Colonic mucosa (tissue), 4 donors: ENCODE measurements at regions not wholly inside any gene's neighbourhood (a gene's known extent, or its start where the extent isn't known, plus 50 kb on each side); places are given as distances from the start of the nearest gene placed in this dataset.

Experiments used
- DNase-seq: peaks from one replicate; pipeline ENCODE4 v3.0.0-alpha.2; 2020
- H3K27ac ChIP-seq: fragments of 200-600 bp; one replicate; pipeline ENCODE4 v1.8.0; 2021
- H3K27me3 ChIP-seq: fragments of 200-600 bp; one replicate; pipeline ENCODE4 v1.8.0; 2021
- H3K36me3 ChIP-seq: fragments of 200-600 bp; one replicate; pipeline ENCODE4 v1.8.0; 2021
- H3K4me1 ChIP-seq: fragments of 200-600 bp; one replicate; pipeline ENCODE4 v1.8.0; 2021; ENCODE audit warnings: mild to moderate bottlenecking
- H3K4me3 ChIP-seq: fragments of 200-600 bp; one replicate; pipeline ENCODE4 v1.8.0; 2021
- H3K9ac ChIP-seq, 2 donors: one replicate each; pipeline ENCODE4 v1.7.0; 2013; ENCODE audit warnings: control low read depth in 2 of 2, low read depth in 2 of 2, low read length in 2 of 2
- H3K9me3 ChIP-seq: fragments of 200-600 bp; one replicate; pipeline ENCODE4 v1.8.0; 2021
- intact Hi-C: fragments of 100-400 bp; cut with DNase I; formaldehyde crosslinking; loops from one replicate; pipeline ENCODE4 v1.14.1; 2022
- TF ChIP-seq, protein P1 (sequence below): fragments of 200-600 bp; IDR thresholded peaks from one replicate; pipeline ENCODE4 v1.8.0; 2022; ENCODE audit warnings: antibody characterized with exemption, mild to moderate bottlenecking
- donor health status: healthy.
- donor health status: DM: no; HTN: no; CAD: no.
- donor health status: DM: no; HTN: no; CAD: no.

- TF ChIP-seq, protein P1, sequence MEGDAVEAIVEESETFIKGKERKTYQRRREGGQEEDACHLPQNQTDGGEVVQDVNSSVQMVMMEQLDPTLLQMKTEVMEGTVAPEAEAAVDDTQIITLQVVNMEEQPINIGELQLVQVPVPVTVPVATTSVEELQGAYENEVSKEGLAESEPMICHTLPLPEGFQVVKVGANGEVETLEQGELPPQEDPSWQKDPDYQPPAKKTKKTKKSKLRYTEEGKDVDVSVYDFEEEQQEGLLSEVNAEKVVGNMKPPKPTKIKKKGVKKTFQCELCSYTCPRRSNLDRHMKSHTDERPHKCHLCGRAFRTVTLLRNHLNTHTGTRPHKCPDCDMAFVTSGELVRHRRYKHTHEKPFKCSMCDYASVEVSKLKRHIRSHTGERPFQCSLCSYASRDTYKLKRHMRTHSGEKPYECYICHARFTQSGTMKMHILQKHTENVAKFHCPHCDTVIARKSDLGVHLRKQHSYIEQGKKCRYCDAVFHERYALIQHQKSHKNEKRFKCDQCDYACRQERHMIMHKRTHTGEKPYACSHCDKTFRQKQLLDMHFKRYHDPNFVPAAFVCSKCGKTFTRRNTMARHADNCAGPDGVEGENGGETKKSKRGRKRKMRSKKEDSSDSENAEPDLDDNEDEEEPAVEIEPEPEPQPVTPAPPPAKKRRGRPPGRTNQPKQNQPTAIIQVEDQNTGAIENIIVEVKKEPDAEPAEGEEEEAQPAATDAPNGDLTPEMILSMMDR = no peak
- Histone ChIP-seq H3K9me3 (no peaks in the 10 kb centered on the region), H3K27ac (no peak overlapping the region), H3K9ac (no peak overlapping the region), H3K4me3 (no peak overlapping the region), H3K4me1 (no peaks in the 10 kb centered on the region), H3K27me3 (no peaks in the 10 kb centered on the region), H3K36me3 (no peaks in the 10 kb centered on the region)
- peak; percentile 24 for DNase-seq
- intact Hi-C loops = no loop called here
Measured at GRCh38 chr20:3340443-3340842, 67.0 kb downstream of the DNAAF9 start.

GRCh38 chr20:3339571-3339970, 67.9 kb downstream of the DNAAF9 start:
- H3K27me3 ChIP-seq = no peaks in the 10 kb centered on the region
- no peak overlapping the region for H3K4me3 ChIP-seq
- intact Hi-C loops = no loop called here
- no peaks in the 10 kb centered on the region for H3K9me3 ChIP-seq
- TF ChIP-seq, protein P1 = no peak
- no peak for DNase-seq
- no peak overlapping the region for H3K9ac ChIP-seq
- no peak overlapping the region for H3K27ac ChIP-seq
- no peaks in the 10 kb centered on the region for H3K36me3 ChIP-seq
- no peaks in the 10 kb centered on the region for H3K4me1 ChIP-seq

- no peak for DNase-seq
- H3K9me3 ChIP-seq = no peaks in the 10 kb centered on the region
- no peaks in the 10 kb centered on the region for H3K27me3 ChIP-seq
- H3K36me3 ChIP-seq = no peaks in the 10 kb centered on the region
- no peak overlapping the region for H3K4me3 ChIP-seq
- intact Hi-C loops = no loop called here
- TF ChIP-seq, protein P1 = no peak
- H3K27ac ChIP-seq = no peak overlapping the region
- no peak overlapping the region for H3K9ac ChIP-seq
- no peaks in the 10 kb centered on the region for H3K4me1 ChIP-seq
Measured at GRCh38 chr20:3339076-3339475, 68.4 kb downstream of the DNAAF9 start.

DNA sequence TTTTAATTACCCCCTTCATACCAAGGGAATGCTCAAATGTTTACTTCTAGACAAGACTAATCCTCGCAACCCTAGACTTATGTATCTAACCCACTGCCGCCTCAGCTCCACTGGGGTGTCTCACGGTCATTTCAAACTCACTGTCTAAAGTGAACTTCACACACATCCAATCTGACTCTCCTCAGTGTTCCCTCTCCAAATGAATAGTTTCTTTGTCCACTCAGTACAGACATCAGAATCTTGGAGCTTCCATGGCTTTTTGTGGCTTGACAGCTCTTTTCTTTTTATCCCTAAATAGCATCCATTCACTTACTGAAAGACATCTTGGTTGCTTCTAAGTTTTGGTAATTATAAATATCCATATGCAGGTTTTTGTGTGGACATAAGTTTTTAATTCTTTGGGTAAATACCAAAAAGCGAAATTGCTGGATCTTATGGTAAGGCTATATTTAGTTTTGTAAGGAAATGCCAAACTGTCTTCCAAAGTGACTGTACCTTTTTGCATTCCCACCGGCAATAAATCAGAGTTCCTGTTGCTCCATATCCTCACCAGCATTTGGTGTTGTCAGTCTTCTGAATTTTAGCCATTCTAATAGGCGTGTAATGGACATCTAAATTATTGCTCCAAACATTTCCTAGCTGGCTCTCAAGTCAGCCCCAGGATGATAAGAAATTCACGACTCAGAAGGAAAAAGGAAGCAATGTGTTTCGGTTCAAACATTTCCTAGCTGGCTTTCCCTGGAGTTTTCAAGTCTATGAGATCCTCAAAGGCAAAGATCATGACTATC, 73.1 kb downstream of the DNAAF9 start:
- H3K4me1 ChIP-seq = no peaks in the 10 kb centered on the region
- intact Hi-C loops = no loop called here
- H3K9ac ChIP-seq = no peak overlapping the region
- no peaks in the 10 kb centered on the region for H3K36me3 ChIP-seq
- no peaks in the 10 kb centered on the region for H3K9me3 ChIP-seq
- no peak overlapping the region for H3K4me3 ChIP-seq
- TF ChIP-seq, protein P1 = no peak
- no peak for DNase-seq
- H3K27me3 ChIP-seq = no peaks in the 10 kb centered on the region
- no peak overlapping the region for H3K27ac ChIP-seq

DNA sequence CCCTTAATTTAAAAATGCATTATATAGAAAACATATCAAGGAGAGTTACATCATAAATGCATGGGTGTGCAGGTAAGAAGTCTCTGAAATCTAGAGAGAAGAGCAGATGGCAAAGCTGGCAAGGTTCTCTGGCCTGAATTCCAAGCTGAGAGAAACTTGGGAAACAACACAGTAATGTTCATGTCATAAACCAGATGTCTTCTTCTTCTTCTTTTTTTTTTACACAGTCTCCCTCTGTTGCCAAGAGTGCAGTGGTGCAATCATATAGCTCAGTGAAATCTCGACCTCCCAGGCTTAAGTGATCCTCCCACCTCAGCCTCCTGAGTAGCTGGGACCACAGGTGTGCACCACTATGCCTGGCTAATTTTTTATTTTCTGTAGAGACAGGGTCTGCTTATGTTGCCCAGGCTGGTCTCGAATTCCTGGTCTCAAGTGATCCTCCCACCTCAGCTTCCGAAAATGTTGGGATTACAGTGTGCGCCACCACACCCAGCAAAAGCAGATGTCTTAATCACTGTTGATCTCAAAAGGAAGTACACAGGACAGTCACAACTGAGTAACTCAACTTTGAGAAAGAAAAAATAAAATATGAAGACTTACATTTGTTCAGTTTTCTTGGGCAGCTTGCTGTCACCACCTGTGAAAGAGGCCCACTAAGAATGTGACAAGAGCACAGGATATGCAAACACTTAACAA, 77.3 kb downstream of the DNAAF9 start:
- DNase-seq = no peak
- H3K27me3 ChIP-seq = no peaks in the 10 kb centered on the region
- H3K27ac ChIP-seq = no peak overlapping the region
- H3K9ac ChIP-seq = no peak overlapping the region
- H3K4me3 ChIP-seq = no peak overlapping the region
- no peaks in the 10 kb centered on the region for H3K9me3 ChIP-seq
- no peaks in the 10 kb centered on the region for H3K36me3 ChIP-seq
- H3K4me1 ChIP-seq = no peaks in the 10 kb centered on the region
- TF ChIP-seq, protein P1 = no peak
- intact Hi-C loops = no loop called here
